OCI-M1 (cell line): ENCODE measurements at regions not wholly inside any gene's neighbourhood (a gene's known extent, or its start where the extent isn't known, plus 50 kb on each side); places are given as distances from the start of the nearest gene placed in this dataset.

Experiments used
- DNase-seq: peaks from one replicate; lab custom pipeline; 2025; lab: John Stamatoyannopoulos, UW

- DNase-seq: no peak
Observed at GRCh38 chr16:73214825-73215677, 167.1 kb upstream of the ZFHX3 start.

- DNase-seq: no peak
Observed at GRCh38 chr16:73213732-73214455, 166.0 kb upstream of the ZFHX3 start.

DNA sequence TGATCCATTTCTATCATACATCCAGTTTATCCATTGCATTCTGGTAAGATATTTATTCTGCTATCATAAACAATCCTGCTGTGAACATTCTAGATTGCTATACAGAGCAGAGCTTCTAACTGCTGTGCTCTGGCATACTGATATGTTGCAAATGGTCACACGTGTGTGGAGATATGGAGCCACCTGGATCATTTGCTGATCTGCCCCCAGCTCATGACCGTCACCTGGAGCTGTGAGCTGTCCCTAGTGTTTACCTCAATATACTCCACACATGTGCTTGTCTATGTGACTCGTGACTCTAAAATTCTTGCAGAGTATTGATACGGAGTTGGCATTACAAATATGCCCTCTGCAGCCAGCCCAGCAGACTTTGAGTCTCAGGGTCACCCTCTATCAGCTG, 164.5 kb upstream of the ZFHX3 start:
- no peak for DNase-seq

GRCh38 chr16:73210686-73211085, 162.8 kb upstream of the ZFHX3 start:
- DNase-seq: peak; percentile 40

DNA sequence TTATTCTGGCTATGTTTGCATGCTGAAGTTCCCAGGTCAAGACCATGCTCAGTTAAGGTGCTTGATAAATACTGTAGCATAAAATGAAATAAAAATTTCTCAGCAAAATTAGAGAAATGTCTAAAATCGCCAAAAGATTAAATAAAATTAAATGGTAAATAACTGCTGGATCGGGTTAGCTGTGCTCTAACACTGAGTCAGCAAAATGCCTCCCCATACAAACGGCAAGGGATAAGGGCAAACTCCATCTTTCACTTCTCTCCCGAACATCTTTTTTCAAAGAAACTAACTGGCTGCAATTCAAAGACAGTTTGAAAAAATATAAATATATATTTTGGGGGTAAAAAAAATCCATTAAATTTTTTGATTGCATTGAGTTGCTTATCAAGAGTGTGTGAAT, 162.2 kb upstream of the ZFHX3 start:
- no peak for DNase-seq

- DNase-seq: no peak
Observed at GRCh38 chr16:73209190-73209589, 161.3 kb upstream of the ZFHX3 start.

GRCh38 chr16:73206151-73206707, 158.3 kb upstream of the ZFHX3 start:
- no peak for DNase-seq

GRCh38 chr16:73205153-73205886, 157.4 kb upstream of the ZFHX3 start:
- no peak for DNase-seq

DNA sequence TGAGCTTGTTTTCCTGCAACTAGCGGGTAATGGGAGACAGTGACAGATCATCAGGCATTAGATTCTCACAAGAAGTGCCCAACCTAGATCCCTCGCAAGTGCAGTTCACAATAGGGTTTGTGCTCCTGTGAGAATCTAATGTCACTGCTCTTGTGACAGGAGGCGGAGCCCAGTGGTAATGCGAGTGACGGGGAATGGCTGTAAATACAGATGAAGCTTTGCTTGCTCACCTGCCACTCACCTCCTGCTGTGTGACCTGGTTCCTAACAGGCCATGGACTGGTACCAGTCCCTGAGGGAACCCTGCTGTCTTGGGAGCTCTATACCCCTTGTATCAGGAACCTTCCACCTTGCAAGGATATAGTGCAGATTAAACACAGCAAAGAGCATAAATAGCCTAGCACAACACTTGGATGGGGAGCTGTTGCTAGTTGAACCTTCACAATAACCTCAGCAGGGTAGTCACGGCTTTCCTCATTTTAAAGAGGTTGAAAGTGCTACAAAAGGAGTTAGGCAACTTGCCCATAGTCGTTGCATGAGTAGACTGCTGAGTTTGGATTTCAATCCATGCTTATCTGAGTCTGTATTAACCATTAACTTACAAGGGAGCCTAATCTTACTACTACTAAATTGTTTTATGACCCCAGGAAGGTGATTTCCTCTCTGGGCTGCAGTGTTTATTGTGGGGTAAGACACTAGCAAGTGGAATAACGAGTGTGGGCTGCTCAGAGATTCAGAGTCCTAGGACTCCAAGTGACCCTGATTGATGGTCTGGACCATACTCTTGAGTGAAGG, 156.6 kb upstream of the ZFHX3 start:
- no peak for DNase-seq

DNA sequence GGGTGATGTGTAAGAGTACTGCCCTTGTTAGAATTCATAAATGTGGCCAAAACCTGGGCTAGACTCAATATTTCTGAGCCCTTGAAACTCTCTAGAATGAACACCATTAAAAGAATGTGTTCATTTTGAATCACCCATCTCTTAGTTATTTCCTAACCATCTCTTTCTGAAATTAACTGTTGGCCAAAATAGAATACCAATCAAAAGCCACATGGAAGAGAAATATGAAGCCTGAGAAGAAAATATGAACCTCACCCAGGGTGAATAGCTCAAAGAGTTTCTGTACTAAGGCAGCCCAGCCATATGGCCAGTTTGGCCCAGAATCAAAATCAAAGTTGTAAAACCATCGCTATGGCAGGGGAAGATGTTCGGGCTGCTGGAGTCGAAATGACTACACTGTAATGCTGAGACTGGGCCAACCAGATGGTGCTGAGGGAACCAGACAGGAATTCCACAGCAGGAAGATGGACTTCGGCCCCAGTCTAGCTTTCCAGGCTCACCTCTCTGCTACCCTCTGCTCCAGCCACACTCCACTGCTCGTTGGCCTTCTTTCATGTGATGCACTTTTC, 154.3 kb upstream of the ZFHX3 start:
- no peak for DNase-seq

DNA sequence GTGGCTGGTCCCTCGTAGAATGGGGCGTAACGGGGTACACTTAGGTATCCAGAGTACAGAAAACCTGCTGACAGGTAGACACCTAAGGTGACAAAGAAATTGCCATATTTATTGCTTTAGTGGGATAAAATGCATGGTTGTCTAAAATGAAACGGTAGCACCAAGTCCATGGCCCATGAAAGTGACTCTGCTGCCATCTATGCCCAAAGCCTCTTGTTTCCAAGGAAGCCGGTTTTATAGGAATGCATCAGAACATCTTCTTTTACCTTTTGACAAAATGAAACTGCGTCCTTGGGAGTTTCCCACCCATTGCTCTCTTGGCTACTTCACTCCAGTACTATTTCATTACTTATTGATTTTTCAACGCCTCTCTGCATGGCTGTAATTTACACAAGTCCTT, 151.3 kb upstream of the ZFHX3 start:
- no peak for DNase-seq

- DNase-seq: no peak
Observed at GRCh38 chr16:73198481-73198880, 150.6 kb upstream of the ZFHX3 start.

DNA sequence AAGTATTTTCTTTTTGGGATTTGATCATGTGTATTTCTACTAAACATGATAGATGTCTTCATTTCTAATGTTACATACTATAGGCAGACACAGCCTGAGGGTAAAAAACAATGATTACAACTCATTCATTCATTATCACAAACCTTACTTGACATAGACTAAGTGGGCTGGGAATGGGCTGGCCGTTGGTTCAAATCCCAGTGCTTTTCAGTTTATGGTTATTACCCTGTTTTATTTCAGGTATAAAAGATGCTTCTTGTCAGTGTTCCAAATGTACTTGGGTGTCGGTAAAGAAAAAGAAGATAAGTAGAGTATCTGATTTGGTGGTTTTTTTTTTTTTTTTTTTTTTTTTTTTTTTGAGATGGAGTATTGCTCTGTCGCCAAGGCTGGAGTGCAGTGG, 149.7 kb upstream of the ZFHX3 start:
- no peak for DNase-seq

- peak; percentile 43 for DNase-seq
Observed at GRCh38 chr16:73196670-73197069, 148.7 kb upstream of the ZFHX3 start.

- no peak for DNase-seq
Observed at GRCh38 chr16:73193464-73193863, 145.5 kb upstream of the ZFHX3 start.

GRCh38 chr16:73192232-73192894, 144.4 kb upstream of the ZFHX3 start:
- no peak for DNase-seq

GRCh38 chr16:73191660-73192046, 143.7 kb upstream of the ZFHX3 start:
- DNase-seq: no peak

- DNase-seq: no peak
Observed at GRCh38 chr16:73190688-73191659, 143.0 kb upstream of the ZFHX3 start.

DNA sequence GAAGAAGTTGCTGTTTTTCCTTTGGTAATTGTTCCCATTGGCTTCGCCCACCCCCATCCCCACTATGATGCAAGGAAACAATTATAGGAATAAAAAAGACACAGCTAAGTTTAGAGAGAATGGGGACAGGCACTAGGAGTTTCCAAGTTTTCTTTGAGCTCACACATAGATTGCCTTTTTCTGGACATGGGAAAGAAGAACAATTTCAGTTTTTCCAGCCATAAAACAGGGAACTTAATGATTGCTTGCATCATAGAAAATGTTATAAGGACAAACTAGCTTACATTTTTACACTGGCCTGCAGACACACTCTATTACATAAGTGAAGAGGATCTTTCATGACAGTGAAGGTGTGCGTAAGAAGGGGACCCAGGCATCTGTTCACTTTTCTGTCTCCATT, 142.3 kb upstream of the ZFHX3 start:
- no peak for DNase-seq

- no peak for DNase-seq
Observed at GRCh38 chr16:73189136-73189535, 141.2 kb upstream of the ZFHX3 start.
